ENCODE measurements at regions not wholly inside any gene's neighbourhood (a gene's known extent, or its start where the extent isn't known, plus 50 kb on each side); places are given as distances from the start of the nearest gene placed in this dataset.

- Mint-ChIP-seq H3K4me1 (ENCODE audit: unreplicated experiment) (peaks cover 66% of the 10 kb centered on the region), H3K27me3 (ENCODE audit: unreplicated experiment) (peaks cover 7% of the 10 kb centered on the region), H3K9me3 (ENCODE audit: unreplicated experiment) (no peaks in the 10 kb centered on the region), H3K27ac (ENCODE audit: unreplicated experiment) (peak overlapping the region; percentile 91), H3K36me3 (ENCODE audit: unreplicated experiment) (no peaks in the 10 kb centered on the region), H3K4me3 (ENCODE audit: unreplicated experiment) (no peak overlapping the region)
- DNase-seq (ENCODE audit: extremely low spot score, unreplicated experiment), result peak; percentile 95
- no peak for TF ChIP-seq CTCF (IDR thresholded peaks at IDR 0.05)
Observed at GRCh38 chr3:194270627-194271459, 80.3 kb downstream of the CPN2 start.

- no peaks in the 10 kb centered on the region for H3K36me3 Mint-ChIP-seq (ENCODE audit: unreplicated experiment)
- H3K4me3 Mint-ChIP-seq (ENCODE audit: unreplicated experiment), result no peak overlapping the region
- H3K27ac Mint-ChIP-seq (ENCODE audit: unreplicated experiment), result peak overlapping the region; percentile 91
- no peak for TF ChIP-seq CTCF (IDR thresholded peaks at IDR 0.05)
- H3K9me3 Mint-ChIP-seq (ENCODE audit: unreplicated experiment), result no peaks in the 10 kb centered on the region
- DNase-seq (ENCODE audit: extremely low spot score, unreplicated experiment), result no peak
- peaks cover 62% of the 10 kb centered on the region for H3K4me1 Mint-ChIP-seq (ENCODE audit: unreplicated experiment)
- peaks cover 7% of the 10 kb centered on the region for H3K27me3 Mint-ChIP-seq (ENCODE audit: unreplicated experiment)
Observed at GRCh38 chr3:194271460-194272035, 79.6 kb downstream of the CPN2 start.

- H3K4me1 Mint-ChIP-seq (ENCODE audit: unreplicated experiment), result peaks cover 62% of the 10 kb centered on the region
- no peak for DNase-seq (ENCODE audit: extremely low spot score, unreplicated experiment)
- no peak for TF ChIP-seq CTCF (IDR thresholded peaks at IDR 0.05)
- peak overlapping the region; percentile 91 for H3K27ac Mint-ChIP-seq (ENCODE audit: unreplicated experiment)
- H3K9me3 Mint-ChIP-seq (ENCODE audit: unreplicated experiment), result no peaks in the 10 kb centered on the region
- H3K36me3 Mint-ChIP-seq (ENCODE audit: unreplicated experiment), result no peaks in the 10 kb centered on the region
- H3K4me3 Mint-ChIP-seq (ENCODE audit: unreplicated experiment), result no peak overlapping the region
- peaks cover 7% of the 10 kb centered on the region for H3K27me3 Mint-ChIP-seq (ENCODE audit: unreplicated experiment)
Observed at GRCh38 chr3:194272221-194272620, 78.9 kb downstream of the CPN2 start.

- Mint-ChIP-seq H3K36me3 (ENCODE audit: unreplicated experiment) (no peaks in the 10 kb centered on the region), H3K4me3 (ENCODE audit: unreplicated experiment) (no peak overlapping the region), H3K9me3 (ENCODE audit: unreplicated experiment) (no peaks in the 10 kb centered on the region), H3K4me1 (ENCODE audit: unreplicated experiment) (peaks cover 66% of the 10 kb centered on the region), H3K27me3 (ENCODE audit: unreplicated experiment) (peaks cover 2% of the 10 kb centered on the region), H3K27ac (ENCODE audit: unreplicated experiment) (no peak overlapping the region)
- no peak for DNase-seq (ENCODE audit: extremely low spot score, unreplicated experiment)
- no peak for TF ChIP-seq CTCF (IDR thresholded peaks at IDR 0.05)
Observed at GRCh38 chr3:194272861-194273742, 78.0 kb downstream of the CPN2 start.

All from osteocyte (in vitro differentiated cells).